HepG2 (cell line): ENCODE measurements at regions not wholly inside any gene's neighbourhood (a gene's known extent, or its start where the extent isn't known, plus 50 kb on each side); places are given as distances from the start of the nearest gene placed in this dataset.

Experiments
- AHR ChIP-seq: IDR thresholded peaks from 2 replicates; pipeline ENCODE4 v1.6.1; 2018; ENCODE audit warnings: missing genetic modification reagents, missing compliant biosample characterization
- CBX2 ChIP-seq, 2 experiments: fragments of 200-600 bp in 1 of 2; sonication (generic); formaldehyde crosslinking in 1 of 2; IDR thresholded peaks; 2 replicates each; pipeline versions ENCODE4 v1.7.0 to v1.8.1; 2018 to 2022; ENCODE audit warnings: low read depth in 2 of 2, low read length in 1 of 2, mild to moderate bottlenecking in 1 of 2, missing genetic modification reagents in 1 of 2
- ELF1 ChIP-seq: sonication (generic); formaldehyde crosslinking; IDR thresholded peaks from 2 replicates; pipeline ENCODE4 v1.4.0; 2020; ENCODE audit warnings: missing genetic modification reagents
- EP300 ChIP-seq, 3 experiments: sonication (generic) in 1 of 3; formaldehyde crosslinking in 1 of 3; IDR thresholded peaks; 2 replicates each; pipeline versions ENCODE4 v1.5.1 to v1.6.1; 2011 to 2020; ENCODE audit warnings: low read depth in 2 of 3, low read length in 2 of 3, borderline replicate concordance in 1 of 3, improper control_type of control experiment in 1 of 3, mild to moderate bottlenecking in 1 of 3, missing genetic modification reagents in 1 of 3, moderate library complexity in 1 of 3
- EZH2 ChIP-seq: conservative IDR thresholded peaks from 2 replicates; pipeline ENCODE4 v1.6.1; 2012; ENCODE audit warnings: mild to moderate bottlenecking, low read depth, low read length, moderate library complexity
- JUND ChIP-seq: sonication (generic); formaldehyde crosslinking; IDR thresholded peaks from 2 replicates; pipeline ENCODE4 v1.8.0; 2022; ENCODE audit warnings: mild to moderate bottlenecking, missing genetic modification reagents
- ZBTB1 ChIP-seq: sonication (generic); formaldehyde crosslinking; IDR thresholded peaks from 2 replicates; pipeline ENCODE4 v1.4.0; 2020; ENCODE audit warnings: missing genetic modification reagents, borderline replicate concordance
- ZFP41 ChIP-seq: sonication (generic); formaldehyde crosslinking; IDR thresholded peaks from 2 replicates; pipeline ENCODE4 v1.4.0; 2020; ENCODE audit warnings: mild to moderate bottlenecking, missing genetic modification reagents, borderline replicate concordance
- ZNF564 ChIP-seq: sonication (generic); formaldehyde crosslinking; IDR thresholded peaks from 2 replicates; pipeline ENCODE4 v1.8.1; 2023; ENCODE audit warnings: mild to moderate bottlenecking, missing genetic modification reagents
- ZZZ3 ChIP-seq: sonication (generic); formaldehyde crosslinking; IDR thresholded peaks from 2 replicates; pipeline ENCODE4 v1.4.0; 2020; ENCODE audit warnings: missing genetic modification reagents, mild to moderate bottlenecking, borderline replicate concordance
- TF ChIP-seq, protein P1 (sequence below): sonication (generic); formaldehyde crosslinking; IDR thresholded peaks from 2 replicates; pipeline ENCODE4 v1.5.0; 2020; ENCODE audit warnings: mild to moderate bottlenecking, missing genetic modification reagents, moderate library complexity
- TF ChIP-seq, protein P2 (sequence below): IDR thresholded peaks from 2 replicates; pipeline ENCODE4 v1.6.1; 2016
- TF ChIP-seq, protein P3 (sequence below): sonication (generic); formaldehyde crosslinking; IDR thresholded peaks from 2 replicates; pipeline ENCODE4 v1.5.0; 2020; ENCODE audit warnings: missing genetic modification reagents
- TF ChIP-seq, protein P4 (sequence below): sonication (generic); formaldehyde crosslinking; IDR thresholded peaks from 2 replicates; pipeline ENCODE4 v1.4.0; 2020; ENCODE audit warnings: missing genetic modification reagents

DNA sequence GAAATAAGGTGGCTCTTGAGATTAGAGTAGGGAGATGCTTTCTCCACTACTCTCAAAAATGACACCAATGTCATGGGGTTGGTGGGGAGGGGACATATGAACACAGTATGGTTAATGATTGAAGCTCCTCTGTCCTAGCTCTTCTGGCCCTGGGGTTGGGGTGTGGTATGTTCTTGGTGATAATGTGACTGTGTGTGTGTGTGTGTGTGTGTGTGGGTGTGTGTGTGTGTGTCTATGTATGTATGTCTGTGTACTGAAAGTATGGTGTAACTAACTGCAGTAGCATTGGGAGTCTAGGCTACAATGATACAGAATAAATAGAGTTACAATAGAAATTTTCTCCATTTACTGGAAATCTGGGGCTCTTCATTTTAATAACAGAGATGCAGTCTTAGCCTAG lies 121.0 kb upstream of the CD180 start:
- no peak for TF ChIP-seq JUND (CRISPR knock-in tag)
- no peak for TF ChIP-seq ZBTB1
- no peak for TF ChIP-seq ZZZ3 (CRISPR knock-in tag)
- TF ChIP-seq EZH2: no peak
- no peak for TF ChIP-seq CBX2 (IDR thresholded peaks at IDR 0.05; ENCODE audit: low read depth, low read length)
- TF ChIP-seq CBX2 (CRISPR knock-in tag; IDR thresholded peaks at IDR 0.05; ENCODE audit: low read depth): no peak
- TF ChIP-seq, protein P1, sequence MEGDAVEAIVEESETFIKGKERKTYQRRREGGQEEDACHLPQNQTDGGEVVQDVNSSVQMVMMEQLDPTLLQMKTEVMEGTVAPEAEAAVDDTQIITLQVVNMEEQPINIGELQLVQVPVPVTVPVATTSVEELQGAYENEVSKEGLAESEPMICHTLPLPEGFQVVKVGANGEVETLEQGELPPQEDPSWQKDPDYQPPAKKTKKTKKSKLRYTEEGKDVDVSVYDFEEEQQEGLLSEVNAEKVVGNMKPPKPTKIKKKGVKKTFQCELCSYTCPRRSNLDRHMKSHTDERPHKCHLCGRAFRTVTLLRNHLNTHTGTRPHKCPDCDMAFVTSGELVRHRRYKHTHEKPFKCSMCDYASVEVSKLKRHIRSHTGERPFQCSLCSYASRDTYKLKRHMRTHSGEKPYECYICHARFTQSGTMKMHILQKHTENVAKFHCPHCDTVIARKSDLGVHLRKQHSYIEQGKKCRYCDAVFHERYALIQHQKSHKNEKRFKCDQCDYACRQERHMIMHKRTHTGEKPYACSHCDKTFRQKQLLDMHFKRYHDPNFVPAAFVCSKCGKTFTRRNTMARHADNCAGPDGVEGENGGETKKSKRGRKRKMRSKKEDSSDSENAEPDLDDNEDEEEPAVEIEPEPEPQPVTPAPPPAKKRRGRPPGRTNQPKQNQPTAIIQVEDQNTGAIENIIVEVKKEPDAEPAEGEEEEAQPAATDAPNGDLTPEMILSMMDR (CRISPR knock-in tag): no peak
- TF ChIP-seq ELF1: no peak
- TF ChIP-seq, protein P2, sequence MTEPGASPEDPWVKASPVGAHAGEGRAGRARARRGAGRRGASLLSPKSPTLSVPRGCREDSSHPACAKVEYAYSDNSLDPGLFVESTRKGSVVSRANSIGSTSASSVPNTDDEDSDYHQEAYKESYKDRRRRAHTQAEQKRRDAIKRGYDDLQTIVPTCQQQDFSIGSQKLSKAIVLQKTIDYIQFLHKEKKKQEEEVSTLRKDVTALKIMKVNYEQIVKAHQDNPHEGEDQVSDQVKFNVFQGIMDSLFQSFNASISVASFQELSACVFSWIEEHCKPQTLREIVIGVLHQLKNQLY (CRISPR knock-in tag): no peak
- no peak for TF ChIP-seq EP300 (IDR thresholded peaks at IDR 0.05; ENCODE audit: low read depth in 2 of 2, low read length in 2 of 2)
- no peak for TF ChIP-seq EP300 (CRISPR knock-in tag; IDR thresholded peaks at IDR 0.05; ENCODE audit: borderline replicate concordance)
- no peak for TF ChIP-seq ZNF564
- no peak for TF ChIP-seq ZFP41
- TF ChIP-seq AHR (CRISPR knock-in tag): no peak
- TF ChIP-seq, protein P3, sequence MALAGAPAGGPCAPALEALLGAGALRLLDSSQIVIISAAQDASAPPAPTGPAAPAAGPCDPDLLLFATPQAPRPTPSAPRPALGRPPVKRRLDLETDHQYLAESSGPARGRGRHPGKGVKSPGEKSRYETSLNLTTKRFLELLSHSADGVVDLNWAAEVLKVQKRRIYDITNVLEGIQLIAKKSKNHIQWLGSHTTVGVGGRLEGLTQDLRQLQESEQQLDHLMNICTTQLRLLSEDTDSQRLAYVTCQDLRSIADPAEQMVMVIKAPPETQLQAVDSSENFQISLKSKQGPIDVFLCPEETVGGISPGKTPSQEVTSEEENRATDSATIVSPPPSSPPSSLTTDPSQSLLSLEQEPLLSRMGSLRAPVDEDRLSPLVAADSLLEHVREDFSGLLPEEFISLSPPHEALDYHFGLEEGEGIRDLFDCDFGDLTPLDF (CRISPR knock-in tag): no peak
- TF ChIP-seq, protein P4, sequence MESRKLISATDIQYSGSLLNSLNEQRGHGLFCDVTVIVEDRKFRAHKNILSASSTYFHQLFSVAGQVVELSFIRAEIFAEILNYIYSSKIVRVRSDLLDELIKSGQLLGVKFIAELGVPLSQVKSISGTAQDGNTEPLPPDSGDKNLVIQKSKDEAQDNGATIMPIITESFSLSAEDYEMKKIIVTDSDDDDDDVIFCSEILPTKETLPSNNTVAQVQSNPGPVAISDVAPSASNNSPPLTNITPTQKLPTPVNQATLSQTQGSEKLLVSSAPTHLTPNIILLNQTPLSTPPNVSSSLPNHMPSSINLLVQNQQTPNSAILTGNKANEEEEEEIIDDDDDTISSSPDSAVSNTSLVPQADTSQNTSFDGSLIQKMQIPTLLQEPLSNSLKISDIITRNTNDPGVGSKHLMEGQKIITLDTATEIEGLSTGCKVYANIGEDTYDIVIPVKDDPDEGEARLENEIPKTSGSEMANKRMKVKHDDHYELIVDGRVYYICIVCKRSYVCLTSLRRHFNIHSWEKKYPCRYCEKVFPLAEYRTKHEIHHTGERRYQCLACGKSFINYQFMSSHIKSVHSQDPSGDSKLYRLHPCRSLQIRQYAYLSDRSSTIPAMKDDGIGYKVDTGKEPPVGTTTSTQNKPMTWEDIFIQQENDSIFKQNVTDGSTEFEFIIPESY (CRISPR knock-in tag): no peak
